ENCODE measurements at regions not wholly inside any gene's neighbourhood (a gene's known extent, or its start where the extent isn't known, plus 50 kb on each side); places are given as distances from the start of the nearest gene placed in this dataset.

DNA sequence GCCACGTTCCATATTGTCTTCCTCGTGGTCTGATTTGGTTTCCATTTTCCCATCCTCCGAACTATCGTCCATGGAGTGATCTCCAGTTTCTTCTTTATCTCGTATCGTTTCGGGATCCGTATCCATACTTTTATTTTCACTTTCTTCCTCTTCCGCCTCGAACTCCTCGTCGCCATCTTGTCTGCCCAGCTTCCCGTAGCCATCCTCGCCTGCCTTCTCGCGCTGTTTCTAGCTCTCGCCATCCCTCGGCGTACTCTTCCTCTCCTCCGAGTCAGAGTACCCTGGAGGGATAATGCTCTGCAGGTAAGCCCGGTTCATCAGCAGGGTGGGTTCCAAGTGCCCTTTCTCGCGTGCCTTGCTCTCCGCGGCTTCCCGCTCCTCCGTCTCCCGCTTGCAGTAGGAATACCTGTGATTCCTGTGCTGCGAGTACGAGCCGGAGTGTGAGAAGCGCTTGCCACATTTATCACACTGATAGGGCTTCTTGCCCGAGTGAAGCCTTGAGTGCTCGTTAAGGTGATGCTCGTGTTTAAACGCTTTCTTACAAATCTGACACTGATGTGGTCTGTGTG is 134.5 kb upstream of the TAPT1 start:
- H3K36me3 Mint-ChIP-seq, result no peaks in the 10 kb centered on the region

DNA sequence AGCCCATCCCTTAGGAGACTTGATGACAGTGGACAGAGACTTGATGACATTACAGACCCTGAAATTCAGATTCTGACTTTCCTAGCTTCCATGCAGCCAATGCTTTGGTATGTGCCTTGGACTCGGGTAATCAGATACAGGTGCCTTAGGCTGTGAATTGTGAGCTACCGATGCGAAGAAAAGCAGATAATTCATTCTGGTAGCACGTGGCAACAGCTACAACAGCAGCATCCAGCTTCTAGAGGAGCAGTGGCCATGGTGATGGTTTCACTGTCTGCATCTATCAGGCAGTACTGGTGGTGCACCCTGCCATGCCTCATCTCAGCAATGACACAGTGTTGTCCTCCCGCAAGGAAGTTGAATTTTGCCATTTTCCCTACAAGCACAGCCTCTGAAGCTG is 126.9 kb upstream of the TAPT1 start:
- ChIA-PET CTCF (no interaction called here), POLR2A (no interaction called here)
- no peaks in the 10 kb centered on the region for H3K27me3 ChIP-seq (ENCODE audit: insufficient read depth, low read length, poor library complexity, severe bottlenecking)
- no peaks in the 10 kb centered on the region for H3K9me3 ChIP-seq (ENCODE audit: low read length)
- Mint-ChIP-seq H3K4me1 (no peaks in the 10 kb centered on the region), H3K36me3 (no peaks in the 10 kb centered on the region), H3K27me3 (peaks cover 5 to 20% of the 10 kb centered on the region in 2 donors), H3K27ac (no peak overlapping the region), H3K9me3 (peaks cover 0 to 5% (median 0%) of the 10 kb centered on the region in 5 donors), H3K4me3 (no peak overlapping the region)
- H3K27ac ChIP-seq (ENCODE audit: low read depth, low read length), result no peak overlapping the region
- H3K36me3 ChIP-seq (ENCODE audit: insufficient read depth, low read length), result no peaks in the 10 kb centered on the region
- no peak overlapping the region for H3K4me3 ChIP-seq (ENCODE audit: low read length)
- DNase-seq, result no peak
- no peaks in the 10 kb centered on the region for H3K4me1 ChIP-seq (ENCODE audit: insufficient read depth, low read length)

More for the DNA sequence above, 134.5 kb upstream of the TAPT1 start:
- Histone ChIP-seq H3K4me3 (ENCODE audit: low read length) (no peak overlapping the region), H3K27me3 (ENCODE audit: insufficient read depth, low read length, poor library complexity, severe bottlenecking) (no peaks in the 10 kb centered on the region), H3K4me1 (ENCODE audit: insufficient read depth, low read length) (no peaks in the 10 kb centered on the region), H3K9me3 (ENCODE audit: low read length) (no peaks in the 10 kb centered on the region), H3K27ac (ENCODE audit: low read depth, low read length) (no peak overlapping the region), H3K36me3 (ENCODE audit: insufficient read depth, low read length) (no peaks in the 10 kb centered on the region)
- Mint-ChIP-seq H3K27me3 (peaks cover 0 to 2% of the 10 kb centered on the region in 2 donors), H3K4me3 (peak overlapping the region in 1 of 7 donors; percentile 78), H3K27ac (no peak overlapping the region), H3K4me1 (no peaks in the 10 kb centered on the region), H3K9me3 (peaks cover 0 to 3% (median 0%) of the 10 kb centered on the region in 5 donors)
- no peak for DNase-seq
- POLR2A ChIA-PET, result no interaction called here
- CTCF ChIA-PET, result no interaction called here

DNA sequence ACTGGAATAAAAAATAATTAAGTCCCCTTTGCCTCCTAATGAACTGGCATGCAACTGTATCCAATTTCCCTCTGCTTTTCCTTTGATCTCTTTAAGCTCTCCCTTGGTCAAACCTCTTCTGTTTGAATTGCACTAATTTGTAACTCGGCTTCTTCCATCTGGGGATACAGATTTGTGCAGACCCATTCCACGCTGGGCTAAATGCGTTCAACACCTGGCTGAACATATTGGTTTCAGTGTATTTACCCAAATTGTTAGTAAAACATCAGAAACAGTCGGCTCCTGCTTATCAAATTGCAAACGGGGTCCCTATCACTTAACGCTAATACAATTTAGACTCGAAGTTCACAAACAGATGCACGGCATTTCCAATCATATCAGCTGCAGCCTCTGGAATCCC is 124.9 kb upstream of the TAPT1 start:
- Mint-ChIP-seq H3K27me3 (peaks cover 5 to 20% of the 10 kb centered on the region in 2 donors), H3K4me3 (no peak overlapping the region), H3K4me1 (no peaks in the 10 kb centered on the region), H3K36me3 (no peaks in the 10 kb centered on the region), H3K27ac (no peak overlapping the region), H3K9me3 (peaks cover 0 to 2% (median 0%) of the 10 kb centered on the region in 5 donors)
- Histone ChIP-seq H3K36me3 (ENCODE audit: insufficient read depth, low read length) (no peaks in the 10 kb centered on the region), H3K4me1 (ENCODE audit: insufficient read depth, low read length) (no peaks in the 10 kb centered on the region), H3K27me3 (ENCODE audit: insufficient read depth, low read length, poor library complexity, severe bottlenecking) (no peaks in the 10 kb centered on the region), H3K27ac (ENCODE audit: low read depth, low read length) (no peak overlapping the region), H3K9me3 (ENCODE audit: low read length) (no peaks in the 10 kb centered on the region), H3K4me3 (ENCODE audit: low read length) (no peak overlapping the region)
- CTCF ChIA-PET, result no interaction called here
- POLR2A ChIA-PET, result no interaction called here
- no peak for DNase-seq

GRCh38 chr4:16344853-16345252 is 118.6 kb upstream of the TAPT1 start:
- Mint-ChIP-seq H3K27ac (no peak overlapping the region), H3K27me3 (peaks cover 9 to 16% of the 10 kb centered on the region in 2 donors), H3K4me1 (no peaks in the 10 kb centered on the region), H3K36me3 (no peaks in the 10 kb centered on the region), H3K4me3 (no peak overlapping the region), H3K9me3 (peaks cover 0 to 4% (median 0%) of the 10 kb centered on the region in 5 donors)
- no peak for DNase-seq
- Histone ChIP-seq H3K4me3 (ENCODE audit: low read length) (no peak overlapping the region), H3K27me3 (ENCODE audit: insufficient read depth, low read length, poor library complexity, severe bottlenecking) (no peaks in the 10 kb centered on the region), H3K9me3 (ENCODE audit: low read length) (no peaks in the 10 kb centered on the region), H3K4me1 (ENCODE audit: insufficient read depth, low read length) (no peaks in the 10 kb centered on the region), H3K36me3 (ENCODE audit: insufficient read depth, low read length) (no peaks in the 10 kb centered on the region), H3K27ac (ENCODE audit: low read depth, low read length) (no peak overlapping the region)
- POLR2A ChIA-PET, result no interaction called here
- CTCF ChIA-PET, result no interaction called here

- CTCF ChIA-PET, result no interaction called here
- no peaks in the 10 kb centered on the region for H3K27me3 ChIP-seq (ENCODE audit: insufficient read depth, low read length, poor library complexity, severe bottlenecking)
- H3K36me3 ChIP-seq (ENCODE audit: insufficient read depth, low read length), result no peaks in the 10 kb centered on the region
- Mint-ChIP-seq H3K36me3 (no peaks in the 10 kb centered on the region), H3K9me3 (no peaks in the 10 kb centered on the region), H3K4me3 (no peak overlapping the region), H3K27me3 (peaks cover 8 to 17% of the 10 kb centered on the region in 2 donors), H3K27ac (no peak overlapping the region), H3K4me1 (no peaks in the 10 kb centered on the region)
- no peak overlapping the region for H3K27ac ChIP-seq (ENCODE audit: low read depth, low read length)
- H3K9me3 ChIP-seq (ENCODE audit: low read length), result no peaks in the 10 kb centered on the region
- H3K4me3 ChIP-seq (ENCODE audit: low read length), result no peak overlapping the region
- POLR2A ChIA-PET, result no interaction called here
- DNase-seq, result no peak
- H3K4me1 ChIP-seq (ENCODE audit: insufficient read depth, low read length), result no peaks in the 10 kb centered on the region
Observed at GRCh38 chr4:16337936-16338335, 111.7 kb upstream of the TAPT1 start.

DNA sequence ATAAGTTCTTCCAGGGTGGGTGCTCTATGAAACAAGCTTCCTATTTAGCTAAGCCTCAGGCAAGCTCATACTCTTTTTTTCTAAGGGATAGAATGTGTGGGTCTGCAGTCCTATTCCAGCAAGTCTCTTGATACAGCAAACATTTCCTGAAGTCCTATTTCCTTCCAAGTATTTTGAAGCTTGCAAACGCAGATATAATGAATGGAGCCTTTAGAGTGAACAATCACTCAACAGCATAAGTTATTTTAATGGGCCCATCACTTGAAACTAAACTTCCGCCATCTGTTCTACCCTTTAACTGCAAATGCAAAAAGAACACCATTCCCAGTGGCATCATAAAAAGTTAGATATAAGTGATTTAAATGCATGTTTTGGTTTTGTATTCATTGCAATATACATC is 108.3 kb upstream of the TAPT1 start:
- H3K9me3 Mint-ChIP-seq, result no peaks in the 10 kb centered on the region
- CTCF ChIA-PET, result no interaction called here
- Histone ChIP-seq H3K36me3 (ENCODE audit: insufficient read depth, low read length) (no peaks in the 10 kb centered on the region), H3K27me3 (ENCODE audit: insufficient read depth, low read length, poor library complexity, severe bottlenecking) (no peaks in the 10 kb centered on the region), H3K9me3 (ENCODE audit: low read length) (no peaks in the 10 kb centered on the region), H3K4me1 (ENCODE audit: insufficient read depth, low read length) (no peaks in the 10 kb centered on the region), H3K4me3 (ENCODE audit: low read length) (no peak overlapping the region), H3K27ac (ENCODE audit: low read depth, low read length) (no peak overlapping the region)
- POLR2A ChIA-PET, result no interaction called here
- DNase-seq, result no peak
- H3K4me1 Mint-ChIP-seq, result no peaks in the 10 kb centered on the region
- H3K27ac Mint-ChIP-seq, result no peak overlapping the region
- no peak overlapping the region for H3K4me3 Mint-ChIP-seq
- H3K27me3 Mint-ChIP-seq, result peaks cover 6 to 10% of the 10 kb centered on the region in 2 donors
- H3K36me3 Mint-ChIP-seq, result no peaks in the 10 kb centered on the region

DNA sequence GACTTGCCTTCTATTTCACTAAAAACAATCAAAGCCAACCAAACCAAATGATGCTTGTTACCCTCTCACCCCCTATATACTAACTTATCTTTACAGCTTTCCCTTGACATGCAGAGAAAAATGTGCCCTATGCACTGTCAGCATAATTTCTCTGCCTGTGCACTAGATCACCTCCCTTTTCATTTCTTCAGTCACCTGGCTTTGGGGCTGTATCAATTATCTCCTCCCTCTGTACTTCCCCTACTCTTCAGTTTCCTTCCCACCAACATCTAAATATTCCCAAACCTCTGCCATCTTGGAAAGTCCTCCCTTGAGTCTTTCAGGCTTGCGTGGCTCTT is 103.5 kb upstream of the TAPT1 start:
- Mint-ChIP-seq H3K36me3 (no peaks in the 10 kb centered on the region), H3K9me3 (no peaks in the 10 kb centered on the region), H3K27me3 (peaks cover 2 to 8% of the 10 kb centered on the region in 2 donors), H3K27ac (peak overlapping the region in 1 of 8 donors; percentile 1), H3K4me1 (no peaks in the 10 kb centered on the region), H3K4me3 (no peak overlapping the region)
- ChIA-PET POLR2A (no interaction called here), CTCF (interaction anchor here (1.1 kb wide), 1 partner anchor 12 kb away, joined by 4 read pairs; no protein-coding TSS in a partner anchor)
- H3K4me3 ChIP-seq (ENCODE audit: low read length), result no peak overlapping the region
- no peak for DNase-seq
- no peaks in the 10 kb centered on the region for H3K9me3 ChIP-seq (ENCODE audit: low read length)
- H3K27ac ChIP-seq (ENCODE audit: low read depth, low read length), result no peak overlapping the region
- no peaks in the 10 kb centered on the region for H3K36me3 ChIP-seq (ENCODE audit: insufficient read depth, low read length)
- H3K4me1 ChIP-seq (ENCODE audit: insufficient read depth, low read length), result no peaks in the 10 kb centered on the region
- H3K27me3 ChIP-seq (ENCODE audit: insufficient read depth, low read length, poor library complexity, severe bottlenecking), result no peaks in the 10 kb centered on the region

- POLR2A ChIA-PET, result no interaction called here
- no peak overlapping the region for H3K4me3 ChIP-seq (ENCODE audit: low read length)
- H3K27ac Mint-ChIP-seq, result no peak overlapping the region
- no peaks in the 10 kb centered on the region for H3K27me3 ChIP-seq (ENCODE audit: insufficient read depth, low read length, poor library complexity, severe bottlenecking)
- no peaks in the 10 kb centered on the region for H3K4me1 ChIP-seq (ENCODE audit: insufficient read depth, low read length)
- H3K36me3 Mint-ChIP-seq, result no peaks in the 10 kb centered on the region
- no peaks in the 10 kb centered on the region for H3K9me3 ChIP-seq (ENCODE audit: low read length)
- H3K4me1 Mint-ChIP-seq, result no peaks in the 10 kb centered on the region
- DNase-seq, result no peak
- H3K27me3 Mint-ChIP-seq, result peaks cover 2 to 12% of the 10 kb centered on the region in 2 donors
- no peaks in the 10 kb centered on the region for H3K9me3 Mint-ChIP-seq
- no peaks in the 10 kb centered on the region for H3K36me3 ChIP-seq (ENCODE audit: insufficient read depth, low read length)
- CTCF ChIA-PET, result interaction anchor here (1.1 kb wide), 1 partner anchor 12 kb away, joined by 4 read pairs; no protein-coding TSS in a partner anchor
- H3K4me3 Mint-ChIP-seq, result no peak overlapping the region
- no peak overlapping the region for H3K27ac ChIP-seq (ENCODE audit: low read depth, low read length)
Observed at GRCh38 chr4:16329125-16329796, 103.0 kb upstream of the TAPT1 start.
